ENCODE measurements at regions not wholly inside any gene's neighbourhood (a gene's known extent, or its start where the extent isn't known, plus 50 kb on each side); places are given as distances from the start of the nearest gene placed in this dataset.

DNA sequence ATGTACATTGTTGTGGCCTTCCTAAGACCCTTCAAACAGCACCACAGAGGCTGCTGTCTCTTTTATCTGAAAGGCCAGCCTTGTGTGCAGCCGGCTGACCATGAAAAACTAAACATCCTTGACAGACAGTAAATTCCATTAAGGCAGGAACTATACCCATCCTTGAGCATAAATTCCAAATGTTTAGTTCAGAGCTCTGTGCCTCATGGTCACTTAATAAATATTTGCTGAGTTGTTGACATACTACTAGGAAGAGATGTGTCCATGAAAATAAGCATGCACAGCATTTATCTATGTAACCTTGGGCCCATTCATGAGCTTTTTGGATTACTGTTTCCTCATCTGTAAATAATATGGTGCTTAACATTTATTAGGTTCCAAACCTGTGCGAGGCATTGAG is 424.8 kb downstream of the HRH4 start:
- DNase-seq (ENCODE audit: low read depth in 3 of 3), result no peak

DNA sequence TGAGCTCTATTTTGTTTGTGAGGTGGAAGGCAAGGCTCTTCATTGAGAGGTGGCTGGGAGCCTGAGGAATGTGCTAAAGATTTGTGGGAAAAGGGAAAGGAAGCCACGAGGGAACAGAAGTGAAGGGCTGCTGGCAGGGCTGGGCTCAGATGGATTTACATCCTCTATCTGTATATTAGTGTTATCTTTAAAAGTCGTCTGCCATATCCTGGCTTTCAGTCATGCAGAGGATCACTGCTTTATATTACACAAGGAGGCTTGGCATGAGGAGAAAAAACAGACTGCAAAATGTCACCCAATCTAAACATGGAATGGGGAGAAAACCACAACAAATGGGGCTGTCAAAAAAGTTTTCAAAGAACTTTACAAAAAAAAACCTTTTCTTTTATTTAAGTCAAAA is 434.4 kb downstream of the HRH4 start:
- DNase-seq (ENCODE audit: low read depth in 3 of 3), result no peak

DNA sequence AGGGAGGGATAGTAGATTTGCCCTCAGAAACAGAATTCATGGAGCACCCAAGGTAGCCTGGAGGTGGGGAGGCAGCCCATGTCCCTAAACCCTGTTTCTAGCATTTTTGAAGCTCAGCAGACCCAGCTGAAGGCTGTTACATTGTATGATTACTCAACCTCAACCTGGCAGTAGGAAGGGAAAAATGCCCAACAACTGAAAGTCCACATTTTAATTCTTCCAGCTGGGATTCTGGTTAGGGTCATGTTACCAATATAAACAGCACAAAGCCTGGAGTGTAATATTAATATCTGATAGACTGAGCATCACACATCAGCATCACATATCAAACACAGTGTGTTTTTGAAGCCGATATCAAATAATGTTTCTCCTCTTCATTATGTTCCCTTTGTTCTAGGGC is 437.0 kb downstream of the HRH4 start:
- no peak for DNase-seq (ENCODE audit: low read depth in 3 of 3)

DNA sequence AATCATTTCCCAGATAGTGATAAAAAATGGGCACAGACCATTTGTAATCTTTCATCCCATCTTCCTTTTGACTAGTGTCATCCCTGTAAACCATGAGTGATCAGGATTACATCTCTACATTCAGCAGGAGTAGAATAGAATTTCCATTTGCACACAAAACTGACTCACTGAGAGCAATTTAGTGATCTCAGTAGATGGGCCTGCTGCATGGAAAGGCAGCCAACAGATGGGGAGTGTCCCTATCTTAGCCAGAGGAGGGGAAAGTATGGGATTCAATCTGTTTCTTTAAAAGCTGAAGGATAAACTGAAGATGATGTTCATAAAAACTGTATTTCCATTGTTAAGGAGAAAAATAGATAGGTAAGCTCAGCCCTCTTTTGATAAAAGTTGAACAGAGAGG is 441.7 kb downstream of the ZNF521 start:
- DNase-seq (ENCODE audit: low read depth in 3 of 3), result no peak

DNA sequence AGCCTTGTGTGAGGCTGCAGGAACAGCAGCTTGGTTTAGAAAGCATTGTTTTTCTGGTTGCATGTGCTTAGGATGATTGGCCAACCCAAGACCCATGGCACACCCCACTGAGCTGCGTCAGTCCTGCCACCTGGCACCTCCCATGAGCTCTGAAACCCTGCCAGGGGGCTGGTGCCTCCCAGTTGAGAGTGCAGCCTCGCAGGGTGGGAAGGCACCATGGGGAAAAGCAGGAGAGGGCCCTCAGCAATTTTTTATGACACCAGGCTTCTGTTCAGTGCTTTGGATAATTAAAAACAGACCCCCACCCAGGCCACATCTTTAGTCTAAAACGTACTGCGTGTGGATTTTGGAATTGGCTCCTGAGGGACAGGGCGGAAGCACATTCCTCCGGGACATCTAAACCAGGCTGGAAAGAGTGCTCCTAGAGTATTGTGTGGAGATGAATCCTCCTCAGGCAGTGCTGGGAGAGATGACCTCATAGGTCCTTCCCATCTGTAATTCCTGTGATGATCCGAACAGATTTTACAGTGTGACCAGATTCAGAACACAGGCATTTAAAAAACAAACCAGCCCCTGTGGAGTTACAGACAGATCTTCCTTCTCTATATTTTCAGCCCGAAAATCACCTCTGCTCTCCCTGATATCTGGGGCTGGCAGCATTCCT is 438.3 kb downstream of the ZNF521 start:
- no peak for DNase-seq (ENCODE audit: low read depth in 3 of 3)

DNA sequence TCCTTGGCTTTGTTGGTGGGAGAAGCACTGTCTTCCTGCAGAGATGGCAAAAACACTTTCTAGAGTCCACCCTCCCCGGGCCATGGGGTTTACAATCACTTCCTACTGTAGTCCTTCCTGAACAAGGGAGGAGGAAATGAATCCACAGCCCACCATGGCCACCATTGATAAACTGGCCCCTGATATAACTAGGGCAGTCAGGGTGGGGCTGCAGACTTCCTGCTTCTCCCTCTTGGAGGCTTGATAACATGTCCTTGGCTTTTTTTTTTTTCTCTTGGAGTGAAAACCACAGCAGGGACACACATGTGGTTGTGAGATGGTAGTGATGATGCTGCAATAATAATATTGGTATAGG is 437.8 kb downstream of the ZNF521 start:
- DNase-seq (ENCODE audit: low read depth in 3 of 3), result no peak

DNA sequence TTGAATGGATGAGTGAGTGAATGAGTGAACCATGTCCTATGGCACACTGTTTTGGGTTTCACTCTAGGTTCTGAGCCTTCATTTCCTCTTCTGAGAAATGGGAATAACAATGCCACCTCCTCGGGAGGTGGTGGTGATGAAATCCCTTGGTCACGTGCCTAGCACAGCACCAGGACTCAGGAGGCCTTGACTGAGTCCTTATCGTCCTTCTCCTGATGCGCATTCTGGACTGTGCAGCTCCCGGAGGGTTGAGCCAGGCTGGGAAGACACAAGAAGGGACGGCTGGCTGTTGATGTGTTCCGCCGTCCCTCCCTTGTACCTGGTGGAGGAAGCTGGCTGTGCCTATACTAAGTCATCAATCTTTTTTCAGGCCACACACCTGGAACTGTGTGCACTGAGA is 437.3 kb downstream of the ZNF521 start:
- DNase-seq (ENCODE audit: low read depth in 3 of 3), result no peak

DNA sequence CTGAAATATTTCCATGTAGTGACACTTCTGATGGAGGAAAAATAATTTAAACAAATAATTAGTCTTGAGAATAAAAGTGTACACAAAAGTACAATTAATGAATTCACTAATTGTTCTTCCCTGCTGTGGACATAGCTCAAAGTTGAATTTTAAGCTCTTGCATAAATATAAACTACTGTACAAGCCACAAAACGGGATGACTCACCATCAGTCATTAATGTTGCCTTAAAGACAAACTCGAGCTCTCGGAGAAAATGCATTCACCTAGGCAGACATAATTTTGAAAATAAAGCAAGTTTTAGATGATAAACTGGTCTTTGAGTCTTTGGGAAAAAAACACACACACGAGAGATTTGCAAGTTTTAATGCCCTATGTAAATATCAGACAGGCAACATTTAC is 436.4 kb downstream of the ZNF521 start:
- DNase-seq (ENCODE audit: low read depth in 3 of 3), result no peak

DNA sequence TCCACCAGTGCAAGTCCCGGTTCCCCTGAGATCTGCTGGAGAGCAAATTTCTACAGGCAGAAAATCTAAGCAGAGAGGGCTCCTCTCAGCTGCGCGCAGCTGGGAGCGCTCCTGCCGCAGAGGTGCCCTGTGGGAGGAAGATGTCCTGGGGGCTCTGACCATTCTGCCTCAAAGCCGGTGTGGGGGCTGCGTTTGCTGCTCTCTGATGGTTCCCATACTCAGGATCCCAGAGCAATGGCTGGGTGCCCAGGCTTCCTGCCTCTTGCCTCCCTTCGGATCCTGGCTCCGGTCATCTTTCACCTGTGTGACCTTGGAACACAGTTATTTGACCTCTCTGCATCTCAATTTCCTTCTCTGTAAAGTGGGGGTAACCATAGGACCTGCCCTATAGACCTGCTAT is 434.2 kb downstream of the ZNF521 start:
- no peak for DNase-seq (ENCODE audit: low read depth in 3 of 3)

DNA sequence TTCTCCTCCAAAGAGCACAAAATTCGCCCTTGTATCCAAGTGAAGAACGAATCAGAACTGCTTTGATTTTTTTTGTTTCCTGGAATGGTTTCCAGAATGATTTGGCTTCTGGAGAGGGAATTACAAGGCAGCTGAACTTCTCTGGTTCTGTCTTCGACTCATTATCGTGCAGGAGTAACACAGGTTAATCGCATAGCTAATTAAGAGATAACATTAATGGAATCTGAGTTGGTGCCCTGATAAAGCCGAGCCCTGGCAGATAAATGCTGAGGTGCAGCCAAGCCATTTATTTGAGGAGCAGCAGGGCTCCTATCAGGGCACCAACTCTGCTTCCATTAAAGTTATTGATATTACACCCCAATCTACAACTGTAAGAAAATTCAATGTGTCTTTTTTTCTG is 433.7 kb downstream of the ZNF521 start:
- DNase-seq (ENCODE audit: low read depth in 3 of 3), result no peak

DNA sequence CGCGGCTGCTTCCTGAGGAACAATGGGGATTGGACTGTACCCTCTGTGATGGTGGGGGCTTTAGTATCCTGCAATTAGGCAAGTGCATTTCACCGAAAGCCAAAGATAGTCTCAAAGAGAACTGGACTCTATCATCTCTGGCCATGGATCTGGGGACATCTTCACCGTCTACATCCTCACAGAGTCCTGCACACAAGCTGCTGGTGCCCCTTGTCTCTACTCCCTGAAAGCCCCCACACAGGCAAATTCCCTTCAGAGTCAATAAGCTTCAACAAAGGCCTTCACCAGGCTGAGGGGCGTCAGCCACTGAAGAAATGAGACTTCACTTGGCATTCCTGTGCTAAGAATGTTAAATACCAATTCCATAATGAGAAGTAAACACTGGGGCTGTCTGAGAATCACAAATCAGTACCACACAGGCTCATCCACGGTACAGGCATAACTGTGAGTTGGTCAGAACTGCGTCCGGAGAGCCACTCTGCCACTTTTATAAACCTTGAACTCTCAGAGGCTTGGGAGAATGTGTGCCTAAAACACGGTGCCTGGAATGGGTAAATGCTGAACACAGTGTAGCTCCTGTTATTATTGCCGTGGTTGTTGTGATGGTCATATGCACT is 432.7 kb downstream of the ZNF521 start:
- DNase-seq (ENCODE audit: low read depth in 3 of 3), result no peak

DNA sequence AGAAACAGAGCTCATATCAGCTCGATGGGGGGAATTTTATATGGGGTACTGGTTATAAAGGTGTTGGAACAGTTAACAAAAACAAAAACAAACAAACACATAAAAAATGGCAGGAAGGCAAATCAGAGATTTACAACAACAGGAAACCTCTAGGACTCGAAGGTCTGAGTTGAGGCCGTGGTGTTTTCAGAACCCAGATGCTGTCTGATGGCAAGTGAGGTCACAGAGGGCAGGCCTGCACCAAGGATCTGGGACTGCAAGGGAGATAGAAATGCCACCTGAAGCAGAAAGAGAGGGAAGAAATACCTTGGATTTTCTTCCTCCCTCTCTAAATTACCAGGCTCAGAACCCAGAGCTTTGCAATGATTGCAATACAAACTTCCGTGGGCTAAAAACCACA is 429.5 kb downstream of the ZNF521 start:
- no peak for DNase-seq (ENCODE audit: low read depth in 3 of 3)

DNA sequence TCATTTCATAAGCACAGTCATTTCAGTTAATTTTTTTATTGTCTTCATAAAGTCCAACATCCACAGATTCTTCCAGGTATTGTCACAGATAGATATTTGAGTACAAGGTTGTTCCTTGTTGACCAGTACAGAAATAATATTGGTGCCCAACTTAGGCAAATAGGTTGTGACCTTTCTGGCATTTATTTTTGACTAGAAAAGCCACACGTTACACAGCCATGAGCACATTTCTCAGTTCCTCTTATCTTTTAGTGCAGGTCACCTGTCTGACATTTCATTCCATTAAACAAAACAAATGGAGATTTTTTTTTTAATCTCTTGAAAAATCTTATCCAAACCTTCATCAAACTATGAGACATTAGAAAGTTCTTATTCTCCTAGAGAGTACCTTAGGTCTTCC is 428.8 kb downstream of the ZNF521 start:
- no peak for DNase-seq (ENCODE audit: low read depth in 3 of 3)

DNA sequence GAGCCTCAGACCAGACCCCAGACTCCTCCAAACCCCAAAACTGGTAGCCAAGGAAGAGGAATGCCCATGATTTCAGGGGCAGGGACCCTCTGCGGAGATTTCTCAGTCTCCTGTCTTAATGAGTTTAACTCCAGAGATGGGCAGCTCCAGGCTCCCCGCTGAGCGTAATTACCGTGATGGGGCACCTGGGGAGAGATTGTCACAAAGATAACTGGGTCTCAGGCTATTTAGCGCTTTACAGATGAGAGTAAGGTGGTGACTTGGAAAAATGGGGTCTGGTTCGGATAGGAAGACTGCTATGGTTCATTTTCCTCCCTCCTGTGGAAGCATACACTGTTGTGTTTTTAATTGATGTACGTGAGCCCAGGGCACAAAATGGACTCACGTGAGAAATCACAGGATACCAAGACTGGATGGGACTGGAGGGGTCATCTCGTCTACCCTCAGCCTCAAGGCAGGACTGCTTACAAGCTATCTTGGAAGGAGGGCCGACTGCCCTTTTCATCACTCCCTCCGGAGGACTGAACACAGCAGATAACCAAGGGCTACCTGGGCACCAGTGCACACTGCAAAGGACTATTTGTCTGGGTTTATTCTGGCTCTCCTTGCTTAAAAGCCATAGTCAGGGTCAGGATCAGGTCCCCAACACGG is 427.8 kb downstream of the ZNF521 start:
- no peak for DNase-seq (ENCODE audit: low read depth in 3 of 3)

DNA sequence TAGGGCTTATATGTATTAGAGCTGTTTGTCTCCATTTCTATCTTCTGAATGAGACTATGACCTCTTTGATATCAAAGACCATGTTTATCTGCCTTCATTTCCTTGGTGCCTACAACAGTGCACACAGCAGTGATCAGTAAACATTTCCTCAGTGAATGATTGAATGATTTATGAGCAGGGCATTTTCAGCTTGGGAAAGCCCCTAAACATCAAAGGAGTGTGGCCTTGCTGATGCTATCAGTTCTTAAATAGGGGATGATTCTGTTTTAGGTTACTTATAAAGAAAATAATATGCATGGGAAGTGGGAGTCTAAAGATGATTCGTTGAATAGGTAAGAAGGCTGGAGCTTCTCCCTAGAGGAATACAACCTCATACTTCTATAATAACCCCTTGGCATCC is 425.3 kb downstream of the ZNF521 start:
- no peak for DNase-seq (ENCODE audit: low read depth in 3 of 3)

DNA sequence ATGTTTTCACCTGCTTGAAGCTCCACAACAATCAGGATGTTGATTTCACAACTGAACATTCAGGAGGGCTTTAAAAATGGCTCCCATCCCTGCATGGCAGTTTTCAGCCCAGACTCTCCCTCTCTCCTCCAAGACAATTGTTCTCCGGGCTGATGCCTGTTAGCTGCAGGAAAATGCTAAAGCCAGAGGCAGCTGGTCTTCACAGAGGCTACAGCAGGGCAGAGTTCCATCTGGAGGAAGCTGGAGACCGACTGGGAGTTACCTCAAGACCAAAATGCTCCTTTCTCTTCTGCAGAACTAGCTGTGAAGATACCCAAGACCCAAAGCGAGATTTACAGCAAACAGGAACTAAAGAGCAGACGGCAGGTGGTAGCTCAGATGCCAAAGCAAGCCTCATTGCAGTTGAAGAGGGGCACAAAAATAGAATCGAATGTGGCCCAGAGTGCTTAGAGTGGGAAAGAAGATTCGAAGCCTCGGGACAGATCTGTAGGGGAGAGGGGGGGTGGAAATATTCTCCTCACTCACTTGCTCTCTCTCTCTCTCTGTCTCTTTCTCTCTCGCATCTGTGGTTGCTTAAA is 423.6 kb downstream of the ZNF521 start:
- DNase-seq (ENCODE audit: low read depth in 3 of 3), result no peak

DNA sequence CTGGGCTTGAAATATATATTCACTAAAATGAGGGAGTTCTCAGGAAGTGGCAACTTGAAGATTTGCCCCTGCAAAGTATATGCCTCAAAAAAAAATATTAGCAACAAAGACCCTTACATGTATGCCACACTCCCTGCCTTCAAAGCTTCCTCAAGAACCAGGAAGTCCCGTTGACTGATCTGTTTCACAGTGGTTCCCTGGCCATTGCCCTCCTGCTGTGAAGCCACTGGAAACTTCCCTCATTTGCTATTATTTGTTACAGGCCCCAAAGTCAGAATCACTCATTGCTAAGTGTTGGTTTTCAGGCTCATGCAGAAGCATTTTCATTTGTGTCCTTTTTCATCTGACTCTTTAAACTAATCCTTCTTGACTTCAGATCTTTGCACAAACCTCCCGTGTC is 421.5 kb downstream of the ZNF521 start:
- DNase-seq (ENCODE audit: low read depth in 3 of 3), result no peak

DNA sequence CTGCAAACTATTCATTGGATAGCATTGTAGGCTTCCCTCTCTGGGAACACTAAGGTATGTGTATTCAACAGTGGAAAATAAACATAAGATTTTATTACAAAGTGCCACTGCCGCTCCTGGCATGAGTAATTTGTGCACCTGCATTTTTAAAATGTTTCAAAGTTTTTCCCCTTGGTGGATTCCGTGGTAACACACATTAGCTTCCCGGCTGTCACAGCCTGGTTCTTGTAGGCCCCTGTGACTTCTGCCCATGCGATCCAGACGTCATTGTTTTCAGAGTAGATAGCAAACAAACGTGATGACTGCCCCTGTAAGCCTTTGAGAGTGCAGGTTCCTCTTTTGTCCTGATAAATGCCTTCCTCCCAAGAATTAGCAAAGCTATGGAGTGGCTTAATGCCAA is 421.0 kb downstream of the ZNF521 start:
- no peak for DNase-seq (ENCODE audit: low read depth in 3 of 3)

DNA sequence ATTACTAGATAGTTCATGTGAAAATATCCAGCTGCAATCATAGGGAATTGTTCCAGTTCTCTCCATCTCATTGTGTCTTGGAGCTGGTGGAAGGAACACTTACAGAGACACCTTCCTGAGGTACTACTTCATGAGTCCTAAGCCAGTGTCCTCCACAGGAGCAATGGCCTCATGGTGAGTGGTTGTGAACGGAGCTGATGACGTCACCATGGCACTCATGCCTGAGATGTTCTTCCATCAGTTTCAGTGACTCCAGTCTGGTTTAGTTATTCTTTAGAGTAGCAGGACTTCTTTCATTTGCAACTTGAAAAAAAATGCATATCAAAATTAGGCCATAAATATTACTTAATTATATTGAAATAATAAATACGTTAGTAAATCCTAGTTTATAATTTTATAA is 418.6 kb downstream of the ZNF521 start:
- no peak for DNase-seq (ENCODE audit: low read depth in 3 of 3)

DNA sequence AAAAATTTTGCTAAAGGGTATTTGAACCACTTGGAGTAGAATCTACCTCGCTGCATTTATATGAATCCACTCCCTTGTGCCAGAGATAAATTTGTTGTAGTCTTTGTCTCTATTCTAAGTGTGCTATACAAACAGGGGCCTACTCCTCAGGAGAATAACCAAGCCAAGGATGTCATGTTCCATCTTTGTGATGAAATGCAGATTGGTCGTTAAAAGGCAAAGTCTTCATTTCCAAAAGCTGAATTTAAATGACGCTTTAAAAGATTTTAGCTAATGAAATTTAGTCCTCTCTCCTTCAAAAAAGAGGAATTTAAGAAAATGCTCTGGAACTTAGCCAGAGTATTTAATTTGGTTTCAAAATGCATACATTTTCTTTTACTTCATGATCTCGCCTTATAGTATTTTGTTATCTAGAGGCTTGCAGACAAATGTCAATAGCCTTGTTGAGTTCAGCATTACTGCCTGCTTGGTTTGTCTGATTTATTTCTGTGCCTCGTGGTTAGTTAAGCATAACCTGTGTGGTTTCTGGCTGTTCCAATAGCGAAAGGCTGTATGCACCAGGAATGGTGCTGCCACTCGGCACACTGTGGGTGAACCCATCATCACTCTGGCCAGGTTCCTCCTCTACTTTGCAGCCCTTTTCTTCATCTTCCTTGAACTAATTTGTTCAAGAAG is 417.6 kb downstream of the ZNF521 start:
- no peak for DNase-seq (ENCODE audit: low read depth in 3 of 3)

DNA sequence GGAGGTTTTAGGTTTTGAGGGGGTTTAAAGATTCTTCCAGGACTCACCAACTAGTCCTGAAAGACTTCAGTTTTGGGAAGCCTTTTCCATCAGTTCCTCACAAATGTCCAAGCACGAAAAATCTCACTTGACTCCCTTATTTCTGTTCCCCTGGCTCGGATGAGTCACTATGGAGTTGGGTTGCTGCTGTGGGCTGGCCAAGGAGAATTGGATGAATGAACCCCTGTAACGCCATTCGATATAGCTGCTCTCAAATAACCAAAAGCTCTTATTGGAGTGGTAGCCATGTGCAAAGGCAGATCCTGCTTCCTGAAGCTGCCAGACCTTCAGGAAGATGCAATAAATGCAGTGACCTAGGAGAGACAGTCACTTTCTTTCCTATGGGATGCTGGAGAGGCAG is 417.0 kb downstream of the ZNF521 start:
- no peak for DNase-seq (ENCODE audit: low read depth in 3 of 3)

DNA sequence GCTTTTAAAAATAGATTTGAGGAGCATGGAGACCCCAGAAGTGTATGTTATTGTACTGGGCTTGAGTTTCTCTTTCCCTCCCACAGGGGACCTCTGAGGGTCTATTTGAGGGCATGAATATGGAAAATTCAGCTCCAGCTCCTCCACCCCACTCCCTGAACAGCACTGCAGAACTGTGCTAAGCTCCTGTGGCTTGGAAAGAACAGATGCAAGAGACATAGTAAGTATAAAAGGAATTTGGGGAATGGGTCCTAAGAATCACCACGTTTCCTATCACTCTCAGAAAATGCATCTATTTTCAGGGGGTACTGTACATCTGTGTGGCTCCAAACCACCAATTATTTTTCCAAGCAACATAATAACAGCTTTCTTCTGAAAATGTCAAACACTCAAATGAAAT is 416.1 kb downstream of the ZNF521 start:
- DNase-seq (ENCODE audit: low read depth in 3 of 3), result no peak

DNA sequence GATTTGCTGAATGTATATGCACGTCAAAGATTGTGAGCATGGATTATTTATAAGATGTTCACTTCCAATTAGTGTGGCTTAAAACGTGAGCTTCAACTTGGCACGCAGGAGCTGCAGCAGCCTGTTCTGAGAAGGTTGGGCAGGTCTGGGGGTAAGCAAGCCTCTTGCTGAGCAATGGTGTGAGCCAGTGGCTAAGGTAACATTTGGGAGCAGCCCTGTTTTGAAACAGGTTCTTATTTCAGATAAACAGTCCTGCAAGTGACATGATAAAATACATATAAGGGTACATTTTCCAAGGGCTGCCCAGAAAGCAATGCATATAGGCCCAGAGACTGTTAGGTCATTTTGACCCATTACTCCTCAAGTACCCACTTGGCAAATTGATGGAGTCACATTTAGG is 415.3 kb downstream of the ZNF521 start:
- no peak for DNase-seq (ENCODE audit: low read depth in 3 of 3)

Data from stimulated activated CD4-positive, alpha-beta T cell treated with anti-CD3 and anti-CD28 coated beads, TNF-alpha, amount 100 ng/mL, for 48 hours (primary cell).